Epithelial cell of esophagus (primary cell): ENCODE measurements at regions not wholly inside any gene's neighbourhood (a gene's known extent, or its start where the extent isn't known, plus 50 kb on each side); places are given as distances from the start of the nearest gene placed in this dataset.
"Not testable (repeated sequence)": the region's sequence is repeated elsewhere in the genome, so short reads cannot be mapped to it uniquely, and the experiment has no call there.

Experiments used
- DNase-seq: peaks from one replicate; pipeline ENCODE4 v3.0.0; 2010; ENCODE audit warnings: low read depth
- H3K4me3 ChIP-seq: 2 replicates; pipeline ENCODE4 v1.5.1; 2011; ENCODE audit warnings: mild to moderate bottlenecking, low read length, control low read depth

GRCh38 chr16:88159046-88159896, 208.0 kb downstream of the BANP start:
- not testable (repeated sequence) for DNase-seq, H3K4me3 ChIP-seq

DNA sequence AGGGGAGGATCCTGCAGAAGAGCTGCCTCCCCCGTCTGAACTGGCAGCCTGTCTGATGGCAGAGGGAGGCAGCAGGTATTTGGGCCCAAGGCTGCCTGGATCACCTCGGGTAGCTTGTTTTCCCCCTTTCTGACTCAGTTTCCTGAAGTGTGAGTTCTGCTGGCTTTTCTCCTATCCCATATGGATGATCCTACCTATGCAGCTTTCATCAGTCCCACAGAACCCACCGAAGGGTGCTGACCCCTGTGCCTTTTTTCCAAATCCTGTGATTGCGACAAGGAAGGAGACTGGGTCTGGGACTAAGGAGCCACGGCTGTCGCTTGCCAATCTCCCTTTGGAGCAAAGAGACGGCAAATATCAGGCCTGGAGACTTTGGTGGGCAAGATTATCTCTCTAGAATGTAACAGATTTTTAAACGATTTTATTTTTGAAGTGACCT, 208.7 kb downstream of the BANP start:
- not testable (repeated sequence) for DNase-seq, H3K4me3 ChIP-seq

GRCh38 chr16:88161191-88161590, 210.0 kb downstream of the BANP start:
- not testable (repeated sequence) for DNase-seq, H3K4me3 ChIP-seq

DNA sequence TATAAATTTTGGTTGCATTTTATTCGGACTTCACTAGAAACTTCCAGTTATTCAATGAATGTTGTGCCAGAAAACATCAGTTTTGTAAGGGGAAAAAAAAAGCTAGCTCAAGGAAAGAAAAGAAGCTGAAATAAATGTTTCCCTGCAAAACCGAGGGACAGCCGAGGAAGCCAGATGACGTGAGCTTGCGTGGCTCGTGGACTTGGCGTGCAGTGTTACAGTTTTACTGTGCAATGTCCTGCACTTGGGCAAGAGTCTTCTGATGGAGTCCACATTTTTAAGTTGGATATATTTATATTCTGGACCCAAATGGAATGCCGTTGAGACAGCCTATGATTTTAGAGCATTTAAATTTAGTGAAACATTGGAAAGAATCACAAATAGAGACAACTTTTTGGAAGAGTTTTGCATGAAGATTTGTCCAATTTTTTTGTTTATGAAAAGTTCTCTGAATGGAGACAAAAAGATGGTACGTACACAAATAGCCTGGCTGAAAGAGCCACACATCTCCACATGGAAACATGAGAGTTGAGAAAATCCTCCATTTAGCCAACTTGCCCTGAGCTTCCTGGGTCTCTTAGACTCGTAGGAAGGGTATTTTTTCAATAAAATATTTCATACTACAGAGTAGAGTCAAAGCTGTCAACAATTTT, 210.5 kb downstream of the BANP start:
- H3K4me3 ChIP-seq, DNase-seq: not testable (repeated sequence)

DNA sequence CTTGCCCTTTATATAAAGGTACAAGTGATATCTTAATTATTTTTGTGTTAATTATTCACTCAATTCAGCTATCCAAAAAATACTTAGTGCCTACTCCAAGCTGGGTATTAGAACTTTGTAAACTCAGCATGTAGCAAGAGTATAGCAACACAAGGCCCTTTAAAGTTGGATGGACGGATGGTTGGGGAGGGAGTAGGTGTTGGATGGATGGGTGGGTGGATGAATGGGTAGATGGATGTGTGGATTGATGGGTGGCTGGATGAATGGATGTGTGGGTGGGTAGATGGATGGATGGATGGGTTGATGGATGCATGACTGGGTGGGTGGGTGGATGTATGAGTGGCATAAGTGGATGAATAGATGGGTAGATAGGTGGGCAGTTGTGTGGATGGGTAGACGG, 211.5 kb downstream of the BANP start:
- DNase-seq, H3K4me3 ChIP-seq: not testable (repeated sequence)

DNA sequence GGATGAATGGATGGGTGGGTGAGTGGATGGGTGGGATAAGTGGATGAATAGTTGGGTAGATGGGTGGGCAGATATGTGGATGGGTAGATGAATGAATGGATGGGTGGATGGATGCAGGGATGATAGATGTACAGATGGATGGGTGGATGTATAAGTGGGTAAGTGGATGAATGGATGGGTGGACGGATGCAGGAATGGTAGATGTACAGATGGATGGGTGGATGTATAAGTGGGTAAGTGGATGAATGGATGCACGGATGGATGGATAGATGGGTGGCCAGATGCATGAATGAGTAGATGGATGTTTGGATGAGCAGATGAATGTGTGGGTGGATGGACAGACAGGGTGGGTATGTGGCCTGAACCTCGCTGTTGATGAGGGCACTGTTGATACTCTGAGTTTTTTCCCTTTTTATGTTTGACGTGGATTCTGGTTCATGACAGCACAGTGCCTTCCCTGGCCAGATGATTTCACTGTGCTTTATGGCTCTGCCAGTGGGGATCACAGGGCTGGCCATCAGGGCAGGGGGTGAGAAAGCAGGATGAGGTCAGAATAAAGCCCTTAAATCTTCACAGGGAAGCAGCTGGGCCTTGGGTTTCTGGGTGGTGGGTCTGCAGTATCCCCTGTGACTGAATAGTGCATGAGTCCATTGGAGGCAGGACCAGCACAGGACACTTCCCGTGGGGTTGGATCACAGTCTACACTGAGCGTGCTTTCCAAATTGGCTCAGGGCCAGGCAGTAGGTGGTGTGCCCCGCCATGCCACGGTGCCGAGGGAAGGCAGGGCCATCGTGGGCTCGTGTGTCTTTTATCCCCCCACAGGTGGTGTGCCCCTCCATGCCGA, 213.2 kb downstream of the BANP start:
- not testable (repeated sequence) for DNase-seq, H3K4me3 ChIP-seq

- not testable (repeated sequence) for H3K4me3 ChIP-seq, DNase-seq
These were observed 213.9 kb downstream of the BANP start for GRCh38 chr16:88165040-88165544.

DNA sequence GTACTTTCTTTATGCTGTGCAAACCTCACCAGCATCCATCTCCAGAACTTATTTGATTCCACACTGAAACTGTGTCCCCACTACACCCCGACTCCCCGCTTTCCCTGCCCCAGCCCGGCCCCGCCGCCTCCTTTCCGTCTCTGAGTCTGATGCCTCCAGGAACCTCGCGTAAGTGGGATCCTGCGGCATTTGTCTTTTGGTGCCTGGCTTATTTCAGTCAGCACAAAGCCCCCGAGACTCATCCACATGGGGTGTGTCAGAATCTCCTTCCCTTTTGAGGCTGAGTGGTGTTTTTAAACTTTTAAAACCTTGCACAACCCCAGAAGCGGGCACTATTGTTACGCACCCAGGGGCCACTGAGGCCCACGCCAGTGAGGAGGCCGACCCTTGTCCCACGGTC, 214.4 kb downstream of the BANP start:
- not testable (repeated sequence) for H3K4me3 ChIP-seq, DNase-seq

GRCh38 chr16:88166209-88166773, 215.1 kb downstream of the BANP start:
- H3K4me3 ChIP-seq, DNase-seq: not testable (repeated sequence)

- DNase-seq, H3K4me3 ChIP-seq: not testable (repeated sequence)
These were observed 214.8 kb upstream of the ZNF469 start for GRCh38 chr16:88167798-88168556.

DNA sequence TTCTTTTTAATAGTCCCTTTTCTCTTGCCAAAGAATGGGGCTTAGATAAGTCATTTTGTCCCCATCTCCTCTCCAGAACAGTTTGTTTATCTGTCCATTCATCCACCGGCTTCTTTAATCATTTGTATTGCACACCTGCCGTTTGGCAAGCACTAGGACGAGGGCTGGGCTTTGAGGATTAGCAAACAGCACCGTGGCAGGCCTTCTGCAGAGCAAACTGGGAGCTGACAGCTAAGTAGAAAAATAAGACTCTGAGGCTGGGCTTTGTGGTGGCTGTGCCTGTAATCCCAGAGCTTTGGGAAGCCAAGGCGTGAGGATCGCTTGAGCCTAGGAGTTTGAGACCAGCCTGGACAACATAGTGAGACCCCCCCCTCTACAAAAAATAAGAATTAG, 214.2 kb upstream of the ZNF469 start:
- DNase-seq, H3K4me3 ChIP-seq: not testable (repeated sequence)

DNA sequence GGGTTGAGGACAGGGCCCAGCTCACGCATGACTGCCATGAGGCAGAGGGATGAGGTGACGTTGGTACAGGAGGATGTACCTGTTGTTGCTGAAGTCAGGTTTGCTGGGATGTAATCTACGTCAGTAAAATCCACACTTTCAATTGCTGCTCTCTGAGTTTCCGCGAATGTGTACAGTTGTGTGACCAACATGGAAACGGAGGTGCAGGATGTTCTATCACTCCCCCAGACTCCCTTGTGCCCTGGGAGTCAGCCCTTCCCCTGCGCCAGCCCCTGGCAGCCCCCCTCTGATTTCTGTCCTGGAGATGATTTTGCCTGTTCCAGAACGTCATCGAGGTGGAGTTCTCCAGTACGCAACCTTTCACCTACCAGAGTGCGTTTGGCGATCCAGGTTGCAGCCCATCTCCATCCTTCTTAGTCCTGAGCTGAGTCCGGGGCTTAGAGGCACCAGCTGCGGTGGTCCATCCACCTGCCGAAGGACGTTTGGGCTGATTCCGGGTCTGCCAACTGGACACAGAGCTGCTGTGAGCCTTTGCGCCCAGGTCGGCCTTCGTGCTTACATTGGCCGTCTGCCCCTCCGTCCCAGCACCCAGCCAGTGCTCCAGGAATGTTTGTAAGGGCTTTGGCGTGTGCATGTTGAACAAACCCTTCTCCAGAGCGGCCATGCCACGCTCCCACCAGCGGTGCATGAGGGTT, 213.5 kb upstream of the ZNF469 start:
- not testable (repeated sequence) for H3K4me3 ChIP-seq, DNase-seq

DNA sequence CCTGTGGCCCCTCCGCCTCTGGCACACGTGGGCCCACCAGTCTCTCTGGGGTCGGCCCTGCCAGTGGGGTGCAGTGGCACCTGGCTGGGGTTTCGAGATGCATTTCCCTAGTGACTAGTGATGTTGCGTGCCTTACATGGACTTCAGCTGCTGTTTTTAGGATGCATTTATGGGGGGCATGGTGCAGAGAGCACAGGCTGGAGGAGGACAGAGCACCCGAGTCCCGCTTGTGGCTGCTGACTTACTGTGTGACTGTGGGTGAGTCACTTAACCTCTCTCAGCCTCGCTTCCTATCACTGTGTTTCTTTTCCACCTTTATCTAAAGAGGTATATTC, 213.0 kb upstream of the ZNF469 start:
- H3K4me3 ChIP-seq, DNase-seq: not testable (repeated sequence)
